A549 (cell line): ENCODE measurements at regions not wholly inside any gene's neighbourhood (a gene's known extent, or its start where the extent isn't known, plus 50 kb on each side); places are given as distances from the start of the nearest gene placed in this dataset.

Experiments used
- ATAC-seq, 2 experiments: fragments of 200-7000 bp in 1 of 2; fragments of >200 bp in 1 of 2; cut with Nextera tagmentation in 1 of 2; cut with Tn5 transposase in 1 of 2; 3 replicates each; pipeline versions ENCODE4 v1.8.0 to v1.9.1; 2018 to 2020; ENCODE audit warnings: mild to moderate bottlenecking in 1 of 2, moderate library complexity in 1 of 2
- CTCF ChIA-PET: fragments of 300-600 bp; sonication (Branson Sonifier 250); formaldehyde crosslinking; extraction: SDS; loops from one replicate; lab custom pipeline; 2021; ENCODE audit warnings: antibody characterized with exemption, inconsistent platforms; lab: Yijun Ruan, JAX
- POLR2A ChIA-PET: fragments of 350-600 bp; formaldehyde crosslinking; extraction: SDS; loops from one replicate; lab custom pipeline; 2021; ENCODE audit warnings: antibody characterized with exemption, inconsistent platforms; lab: Yijun Ruan, JAX
- DNase-seq, 2 experiments: peaks; one replicate each; pipeline versions ENCODE4 v3.0.0 to v3.0.0-alpha.2; 2011 to 2016; ENCODE audit warnings: low read depth in 1 of 2, low spot score in 1 of 2
- FAIRE-seq: peaks from 2 replicates; lab custom pipeline; 2011; peaks lifted over from hg19 to GRCh38; lab: Jason Lieb, UNC
- H3K27ac ChIP-seq, 2 experiments: fragments of >200 bp; sonication (Bioruptor Twin); formaldehyde crosslinking; 3 replicates each; pipeline ENCODE4 v1.5.1; 2016 to 2017
- H3K4me1 ChIP-seq: fragments of >200 bp; sonication (Bioruptor Twin); formaldehyde crosslinking; 3 replicates; pipeline ENCODE4 v1.6.1; 2016
- H3K4me2 ChIP-seq: fragments of >200 bp; sonication (Bioruptor Twin); formaldehyde crosslinking; 3 replicates; pipeline ENCODE4 v1.6.1; 2016
- H3K4me3 ChIP-seq: fragments of >200 bp; sonication (Bioruptor Twin); formaldehyde crosslinking; 3 replicates; pipeline ENCODE4 v1.5.1; 2016
- H3K9me3 ChIP-seq: fragments of >200 bp; sonication (Bioruptor Twin); formaldehyde crosslinking; 3 replicates; pipeline ENCODE4 v1.6.1; 2016
- CBX2 ChIP-seq: fragments of 200-600 bp; sonication (generic); IDR thresholded peaks from 2 replicates; pipeline ENCODE4 v1.6.1; 2016; ENCODE audit warnings: low read depth, mild to moderate bottlenecking, borderline replicate concordance
- CHD4 ChIP-seq: fragments of 200-600 bp; sonication (generic); IDR thresholded peaks from 2 replicates; pipeline ENCODE4 v1.6.1; 2016; ENCODE audit warnings: antibody characterized with exemption, mild to moderate bottlenecking, borderline replicate concordance
- EHF ChIP-seq: fragments of 250-450 bp; sonication (Bioruptor Pico); IDR thresholded peaks from 2 replicates; pipeline ENCODE4 v1.5.0; 2020; ENCODE audit warnings: mild to moderate bottlenecking
- ESRRA ChIP-seq: fragments of 150-350 bp; IDR thresholded peaks from 2 replicates; pipeline ENCODE4 v1.6.1; 2014; ENCODE audit warnings: mild to moderate bottlenecking, low read length, borderline replicate concordance
- FOSL2 ChIP-seq, 2 experiments: fragments of 450-650 bp in 1 of 2; fragments of >200 bp in 1 of 2; sonication (Bioruptor Twin) in 1 of 2; formaldehyde crosslinking; IDR thresholded peaks; 2 replicates each; pipeline versions ENCODE4 v1.5.0 to v1.6.1; 2016 to 2020; ENCODE audit warnings: mild to moderate bottlenecking in 1 of 2, moderate library complexity in 1 of 2
- GATA3 ChIP-seq: IDR thresholded peaks from 2 replicates; pipeline ENCODE4 v1.6.1; 2012; ENCODE audit warnings: borderline replicate concordance
- HEYL ChIP-seq: fragments of 250-450 bp; sonication (Bioruptor Pico); IDR thresholded peaks from 2 replicates; pipeline ENCODE4 v1.8.0; 2021; ENCODE audit warnings: mild to moderate bottlenecking, moderate library complexity
- HOXA7 ChIP-seq: fragments of 250-450 bp; sonication (Bioruptor Pico); IDR thresholded peaks from 2 replicates; pipeline ENCODE4 v1.5.0; 2020; ENCODE audit warnings: mild to moderate bottlenecking, moderate library complexity
- JUNB ChIP-seq: fragments of >200 bp; sonication (Bioruptor Twin); formaldehyde crosslinking; IDR thresholded peaks from 2 replicates; pipeline ENCODE4 v1.6.1; 2016
- MYC ChIP-seq: IDR thresholded peaks from 2 replicates; pipeline ENCODE4 v1.6.1; 2012; ENCODE audit warnings: mild to moderate bottlenecking, inconsistent platforms, low read length, improper control_type of control experiment, borderline replicate concordance
- NFE2L2 ChIP-seq: fragments of 150-350 bp; conservative IDR thresholded peaks from 2 replicates; pipeline ENCODE4 v1.6.1; 2014; ENCODE audit warnings: low read length
- NPAS2 ChIP-seq: fragments of 250-450 bp; sonication (Bioruptor Pico); IDR thresholded peaks from 2 replicates; pipeline ENCODE4 v1.8.0; 2022; ENCODE audit warnings: mild to moderate bottlenecking, moderate library complexity, borderline replicate concordance
- NR3C1 ChIP-seq: fragments of >200 bp; sonication (Bioruptor Twin); formaldehyde crosslinking; IDR thresholded peaks from 3 replicates; pipeline ENCODE4 v1.6.1; 2017
- PHF8 ChIP-seq: fragments of 200-600 bp; sonication (generic); IDR thresholded peaks from 2 replicates; pipeline ENCODE4 v1.6.1; 2016; ENCODE audit warnings: low read depth, mild to moderate bottlenecking, antibody characterized with exemption, moderate library complexity, borderline replicate concordance
- RAD21 ChIP-seq, 2 experiments: fragments of >200 bp in 1 of 2; sonication (Bioruptor Twin) in 1 of 2; formaldehyde crosslinking in 1 of 2; IDR thresholded peaks in 1 of 2; conservative IDR thresholded peaks in 1 of 2; 2 replicates in 1 of 2; 3 replicates in 1 of 2; pipeline ENCODE4 v1.6.1; 2012 to 2018; ENCODE audit warnings: inconsistent platforms in 1 of 2
- RCOR1 ChIP-seq: fragments of 150-350 bp; IDR thresholded peaks from 2 replicates; pipeline ENCODE4 v1.6.1; 2014; ENCODE audit warnings: antibody characterized with exemption, low read length, low read depth
- RNF2 ChIP-seq: fragments of 200-600 bp; sonication (generic); IDR thresholded peaks from 2 replicates; pipeline ENCODE4 v1.6.1; 2016; ENCODE audit warnings: low read depth, mild to moderate bottlenecking, antibody characterized with exemption, moderate library complexity, borderline replicate concordance
- ZC3H11A ChIP-seq: fragments of 450-650 bp; IDR thresholded peaks from 2 replicates; pipeline ENCODE4 v1.6.1; 2014; ENCODE audit warnings: antibody characterized with exemption, mild to moderate bottlenecking
- ZNF302 ChIP-seq: fragments of 250-450 bp; sonication (Bioruptor Pico); IDR thresholded peaks from 2 replicates; pipeline ENCODE4 v1.9.0; 2021; ENCODE audit warnings: inconsistent platforms, mild to moderate bottlenecking, moderate library complexity
- WGBS: methylation state at CpG from one replicate; pipeline ENCODE4 v1.1.6; 2017; ENCODE audit errors: missing lambda C conversion rate; 5-methylcytosine and 5-hydroxymethylcytosine counted together
- TF ChIP-seq, protein P1 (sequence below): IDR thresholded peaks from 2 replicates; pipeline ENCODE4 v1.6.1; 2012
- TF ChIP-seq, protein P2 (sequence below): fragments of 200-600 bp; sonication (generic); IDR thresholded peaks from 2 replicates; pipeline ENCODE4 v1.6.1; 2016; ENCODE audit warnings: antibody characterized with exemption, mild to moderate bottlenecking, moderate library complexity
- TF ChIP-seq, protein P3 (sequence below): fragments of >200 bp; sonication (Bioruptor Twin); formaldehyde crosslinking; IDR thresholded peaks from 3 replicates; pipeline ENCODE4 v1.5.1; 2016
- TF ChIP-seq, protein P4 (sequence below): fragments of >200 bp; sonication (Bioruptor Twin); formaldehyde crosslinking; IDR thresholded peaks from 2 replicates; pipeline ENCODE4 v1.6.1; 2016

DNA sequence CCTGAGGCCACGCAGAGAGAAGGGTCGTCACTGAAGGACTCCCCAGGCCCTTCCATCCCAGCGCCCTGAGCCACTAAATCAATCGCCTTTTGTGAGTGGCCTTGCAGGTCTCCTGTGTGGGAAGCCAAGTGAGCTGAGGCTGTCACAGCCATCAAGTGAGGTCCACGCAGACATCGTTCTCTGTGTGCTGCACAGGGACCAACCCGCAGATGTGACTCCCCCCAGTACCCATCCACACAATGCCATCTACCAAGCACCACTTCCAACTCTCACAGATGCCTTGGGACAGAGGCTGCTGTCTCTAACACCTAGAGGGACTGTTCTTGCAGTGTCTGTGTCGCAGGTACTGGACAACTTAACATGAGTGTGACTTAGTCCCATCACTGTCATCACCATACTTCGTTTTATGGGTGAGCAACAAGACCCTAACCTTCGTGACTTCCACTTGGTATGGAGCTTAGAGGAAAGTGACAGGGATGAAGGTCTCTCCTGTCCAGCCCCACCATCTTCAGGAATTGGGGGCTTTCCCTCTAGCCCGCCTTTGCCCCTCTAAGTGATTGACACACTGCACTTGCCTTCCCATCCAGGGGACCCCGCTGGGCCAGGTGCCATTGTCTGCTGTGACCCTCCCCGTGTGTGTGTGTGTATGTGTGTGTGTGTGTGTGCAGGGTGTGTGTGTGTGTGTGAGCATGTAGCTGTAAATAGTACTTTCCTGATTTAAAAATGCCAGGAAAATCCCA, 51.4 kb upstream of the TMEM72 start:
- ChIA-PET CTCF (no interaction called here), POLR2A (no interaction called here)
- WGBS: 6% methylated on average over 12 of the region's 13 CpGs
- no peak for FAIRE-seq
- H3K4me2 ChIP-seq: no peak overlapping the region
- no peak for DNase-seq
- H3K9me3 ChIP-seq: no peaks in the 10 kb centered on the region
- H3K4me1 ChIP-seq: no peaks in the 10 kb centered on the region
- no peak overlapping the region for H3K27ac ChIP-seq
- no peak for ATAC-seq
- no peak overlapping the region for H3K4me3 ChIP-seq
- TF ChIP-seq GATA3 (no peak), RNF2 (no peak), CHD4 (no peak), MYC (no peak), NR3C1 (no peak), ESRRA (no peak), HOXA7 (CRISPR knock-in tag) (no peak), RCOR1 (no peak)
- TF ChIP-seq, all 56 proteins: peak for 0

DNA sequence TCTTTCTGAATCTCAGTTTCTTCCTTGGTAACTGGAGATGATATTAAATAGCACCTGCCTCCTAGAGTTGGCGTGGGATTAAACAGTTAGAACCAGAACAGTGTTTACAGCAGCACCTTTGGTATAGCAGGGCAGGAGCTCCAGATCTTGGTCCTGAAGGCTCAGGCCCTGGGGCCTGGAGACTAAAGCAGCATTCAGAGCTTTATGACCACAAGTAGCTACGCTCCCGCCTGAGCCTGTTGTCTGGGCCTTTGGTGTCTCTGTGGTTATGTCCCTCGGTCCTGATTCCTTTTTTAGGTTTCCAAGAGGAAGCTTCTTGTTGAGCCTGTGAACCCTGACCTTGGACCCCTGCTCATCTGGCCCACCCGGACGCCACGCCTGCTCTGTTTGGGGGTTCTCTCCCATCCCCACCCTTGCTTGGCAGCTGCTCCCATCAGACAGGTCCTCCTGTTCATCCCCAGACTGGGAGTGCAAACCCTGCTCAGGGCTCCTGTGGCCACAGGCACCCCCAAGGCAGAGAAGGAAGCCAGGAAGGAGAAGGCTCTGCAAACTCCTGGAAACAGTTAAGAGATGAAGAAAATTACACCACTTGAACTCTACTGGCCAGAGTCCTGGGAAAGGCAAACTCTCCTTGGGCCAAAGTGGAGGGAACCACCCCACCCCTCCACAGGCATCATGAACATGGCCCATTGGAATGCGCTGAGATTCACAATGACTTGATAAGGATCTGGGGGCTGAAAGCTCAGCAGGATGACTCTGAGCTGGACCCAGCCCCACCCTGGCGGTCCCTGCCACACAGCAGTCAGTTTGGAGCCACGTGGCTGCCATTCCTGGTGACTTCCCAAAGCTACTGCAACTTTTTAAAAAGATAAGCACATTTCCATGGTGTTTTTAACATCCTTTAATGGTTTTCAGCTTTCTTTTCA, 50.1 kb upstream of the TMEM72 start:
- TF ChIP-seq HOXA7 (CRISPR knock-in tag) (no peak), CHD4 (no peak), CBX2 (no peak), FOSL2 (IDR thresholded peaks at IDR 0.05) (no peak), FOSL2 (CRISPR knock-in tag; IDR thresholded peaks at IDR 0.05) (no peak), RCOR1 (no peak), HEYL (CRISPR knock-in tag) (no peak), ZNF302 (CRISPR knock-in tag) (no peak), EHF (CRISPR knock-in tag) (no peak), NFE2L2 (no peak), NPAS2 (CRISPR knock-in tag) (no peak), RAD21 (conservative IDR thresholded peaks at IDR 0.05 in 1 of 2, IDR thresholded peaks at IDR 0.05 in 1 of 2) (no peak), PHF8 (no peak), ZC3H11A (no peak), JUNB (no peak)
- TF ChIP-seq, protein P1, sequence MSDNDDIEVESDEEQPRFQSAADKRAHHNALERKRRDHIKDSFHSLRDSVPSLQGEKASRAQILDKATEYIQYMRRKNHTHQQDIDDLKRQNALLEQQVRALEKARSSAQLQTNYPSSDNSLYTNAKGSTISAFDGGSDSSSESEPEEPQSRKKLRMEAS: no peak
- TF ChIP-seq, protein P2, sequence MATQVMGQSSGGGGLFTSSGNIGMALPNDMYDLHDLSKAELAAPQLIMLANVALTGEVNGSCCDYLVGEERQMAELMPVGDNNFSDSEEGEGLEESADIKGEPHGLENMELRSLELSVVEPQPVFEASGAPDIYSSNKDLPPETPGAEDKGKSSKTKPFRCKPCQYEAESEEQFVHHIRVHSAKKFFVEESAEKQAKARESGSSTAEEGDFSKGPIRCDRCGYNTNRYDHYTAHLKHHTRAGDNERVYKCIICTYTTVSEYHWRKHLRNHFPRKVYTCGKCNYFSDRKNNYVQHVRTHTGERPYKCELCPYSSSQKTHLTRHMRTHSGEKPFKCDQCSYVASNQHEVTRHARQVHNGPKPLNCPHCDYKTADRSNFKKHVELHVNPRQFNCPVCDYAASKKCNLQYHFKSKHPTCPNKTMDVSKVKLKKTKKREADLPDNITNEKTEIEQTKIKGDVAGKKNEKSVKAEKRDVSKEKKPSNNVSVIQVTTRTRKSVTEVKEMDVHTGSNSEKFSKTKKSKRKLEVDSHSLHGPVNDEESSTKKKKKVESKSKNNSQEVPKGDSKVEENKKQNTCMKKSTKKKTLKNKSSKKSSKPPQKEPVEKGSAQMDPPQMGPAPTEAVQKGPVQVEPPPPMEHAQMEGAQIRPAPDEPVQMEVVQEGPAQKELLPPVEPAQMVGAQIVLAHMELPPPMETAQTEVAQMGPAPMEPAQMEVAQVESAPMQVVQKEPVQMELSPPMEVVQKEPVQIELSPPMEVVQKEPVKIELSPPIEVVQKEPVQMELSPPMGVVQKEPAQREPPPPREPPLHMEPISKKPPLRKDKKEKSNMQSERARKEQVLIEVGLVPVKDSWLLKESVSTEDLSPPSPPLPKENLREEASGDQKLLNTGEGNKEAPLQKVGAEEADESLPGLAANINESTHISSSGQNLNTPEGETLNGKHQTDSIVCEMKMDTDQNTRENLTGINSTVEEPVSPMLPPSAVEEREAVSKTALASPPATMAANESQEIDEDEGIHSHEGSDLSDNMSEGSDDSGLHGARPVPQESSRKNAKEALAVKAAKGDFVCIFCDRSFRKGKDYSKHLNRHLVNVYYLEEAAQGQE: no peak
- TF ChIP-seq, protein P3, sequence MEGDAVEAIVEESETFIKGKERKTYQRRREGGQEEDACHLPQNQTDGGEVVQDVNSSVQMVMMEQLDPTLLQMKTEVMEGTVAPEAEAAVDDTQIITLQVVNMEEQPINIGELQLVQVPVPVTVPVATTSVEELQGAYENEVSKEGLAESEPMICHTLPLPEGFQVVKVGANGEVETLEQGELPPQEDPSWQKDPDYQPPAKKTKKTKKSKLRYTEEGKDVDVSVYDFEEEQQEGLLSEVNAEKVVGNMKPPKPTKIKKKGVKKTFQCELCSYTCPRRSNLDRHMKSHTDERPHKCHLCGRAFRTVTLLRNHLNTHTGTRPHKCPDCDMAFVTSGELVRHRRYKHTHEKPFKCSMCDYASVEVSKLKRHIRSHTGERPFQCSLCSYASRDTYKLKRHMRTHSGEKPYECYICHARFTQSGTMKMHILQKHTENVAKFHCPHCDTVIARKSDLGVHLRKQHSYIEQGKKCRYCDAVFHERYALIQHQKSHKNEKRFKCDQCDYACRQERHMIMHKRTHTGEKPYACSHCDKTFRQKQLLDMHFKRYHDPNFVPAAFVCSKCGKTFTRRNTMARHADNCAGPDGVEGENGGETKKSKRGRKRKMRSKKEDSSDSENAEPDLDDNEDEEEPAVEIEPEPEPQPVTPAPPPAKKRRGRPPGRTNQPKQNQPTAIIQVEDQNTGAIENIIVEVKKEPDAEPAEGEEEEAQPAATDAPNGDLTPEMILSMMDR: no peak
- TF ChIP-seq, protein P4, sequence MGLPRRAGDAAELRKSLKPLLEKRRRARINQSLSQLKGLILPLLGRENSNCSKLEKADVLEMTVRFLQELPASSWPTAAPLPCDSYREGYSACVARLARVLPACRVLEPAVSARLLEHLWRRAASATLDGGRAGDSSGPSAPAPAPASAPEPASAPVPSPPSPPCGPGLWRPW: no peak
- FAIRE-seq (no peak), ATAC-seq (no peak), DNase-seq (peak in 1 of 2 experiments; percentile 36)
- ChIA-PET CTCF (interaction anchor here (1.0 to 2.8 kb wide), 4 partner anchors 12 to 1191 kb away, joined by 3 to 7 read pairs (median 4); no protein-coding TSS in a partner anchor), POLR2A (interaction anchor here (0.6 kb wide), 1 partner anchor 473 kb away, joined by 3 read pairs; no protein-coding TSS in a partner anchor)
- no peaks in the 10 kb centered on the region for H3K9me3 ChIP-seq
- no peak overlapping the region for H3K4me2 ChIP-seq
- peaks cover 7% of the 10 kb centered on the region; the same call in 2 of the 3 replicates for H3K4me1 ChIP-seq
- 56% methylated on average over 10 of the region's 10 CpGs for WGBS
- no peak overlapping the region for H3K4me3 ChIP-seq
- H3K27ac ChIP-seq: no peak overlapping the region
